NB4 (cell line): ENCODE measurements at regions not wholly inside any gene's neighbourhood (a gene's known extent, or its start where the extent isn't known, plus 50 kb on each side); places are given as distances from the start of the nearest gene placed in this dataset.

ENCODE experiments used
- DNase-seq: peaks from one replicate; pipeline ENCODE4 v3.0.0; 2010; ENCODE audit warnings: low read depth
- H3K4me3 ChIP-seq: one replicate; pipeline ENCODE4 v1.5.1; 2011; ENCODE audit warnings: mild to moderate bottlenecking, low read depth, low read length, moderate library complexity
- MYC ChIP-seq: IDR thresholded peaks from 2 replicates; pipeline ENCODE4 v1.6.1; 2011; ENCODE audit warnings: low read depth, low read length
- POLR2A ChIP-seq: IDR thresholded peaks from 2 replicates; pipeline ENCODE4 v1.6.1; 2011; ENCODE audit warnings: mild to moderate bottlenecking; ENCODE audit not compliant: insufficient read length; ENCODE audit errors: extremely low read depth
- TF ChIP-seq, protein P1 (sequence below): IDR thresholded peaks from one replicate; pipeline ENCODE4 v1.5.1; 2012; ENCODE audit warnings: low read depth, low read length
- TF ChIP-seq, protein P2 (sequence below): IDR thresholded peaks from 2 replicates; pipeline ENCODE4 v1.6.1; 2011; ENCODE audit warnings: low read depth, low read length

DNA sequence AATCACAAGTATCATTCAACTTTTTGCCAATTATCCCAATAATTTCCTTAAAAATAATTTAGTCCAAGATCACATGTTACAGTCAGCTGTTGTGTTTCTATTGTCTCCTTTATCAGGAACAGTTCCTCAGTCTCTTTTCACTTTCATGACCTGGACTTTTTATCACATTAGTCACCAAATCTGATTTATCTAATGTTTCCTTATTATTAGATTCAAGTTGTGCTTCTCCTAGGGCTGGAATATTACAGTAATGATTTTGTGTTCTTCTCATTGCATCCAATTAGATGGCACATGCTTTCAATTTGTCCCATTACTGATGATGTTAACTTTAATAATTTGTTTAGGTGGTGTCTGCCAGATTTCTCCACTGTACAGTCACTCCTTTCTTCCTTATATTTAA lies 66.3 kb upstream of the DCBLD2 start:
- no peak overlapping the region for H3K4me3 ChIP-seq
- no peak for DNase-seq

GRCh38 chr3:98966862-98967546 lies 65.5 kb upstream of the DCBLD2 start:
- no peak for DNase-seq
- no peak overlapping the region for H3K4me3 ChIP-seq
- TF ChIP-seq, protein P1, sequence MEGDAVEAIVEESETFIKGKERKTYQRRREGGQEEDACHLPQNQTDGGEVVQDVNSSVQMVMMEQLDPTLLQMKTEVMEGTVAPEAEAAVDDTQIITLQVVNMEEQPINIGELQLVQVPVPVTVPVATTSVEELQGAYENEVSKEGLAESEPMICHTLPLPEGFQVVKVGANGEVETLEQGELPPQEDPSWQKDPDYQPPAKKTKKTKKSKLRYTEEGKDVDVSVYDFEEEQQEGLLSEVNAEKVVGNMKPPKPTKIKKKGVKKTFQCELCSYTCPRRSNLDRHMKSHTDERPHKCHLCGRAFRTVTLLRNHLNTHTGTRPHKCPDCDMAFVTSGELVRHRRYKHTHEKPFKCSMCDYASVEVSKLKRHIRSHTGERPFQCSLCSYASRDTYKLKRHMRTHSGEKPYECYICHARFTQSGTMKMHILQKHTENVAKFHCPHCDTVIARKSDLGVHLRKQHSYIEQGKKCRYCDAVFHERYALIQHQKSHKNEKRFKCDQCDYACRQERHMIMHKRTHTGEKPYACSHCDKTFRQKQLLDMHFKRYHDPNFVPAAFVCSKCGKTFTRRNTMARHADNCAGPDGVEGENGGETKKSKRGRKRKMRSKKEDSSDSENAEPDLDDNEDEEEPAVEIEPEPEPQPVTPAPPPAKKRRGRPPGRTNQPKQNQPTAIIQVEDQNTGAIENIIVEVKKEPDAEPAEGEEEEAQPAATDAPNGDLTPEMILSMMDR = no peak
- TF ChIP-seq MYC (no peak), POLR2A (no peak)
- TF ChIP-seq, protein P2, sequence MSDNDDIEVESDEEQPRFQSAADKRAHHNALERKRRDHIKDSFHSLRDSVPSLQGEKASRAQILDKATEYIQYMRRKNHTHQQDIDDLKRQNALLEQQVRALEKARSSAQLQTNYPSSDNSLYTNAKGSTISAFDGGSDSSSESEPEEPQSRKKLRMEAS = no peak

More for the DNA sequence above, 66.3 kb upstream of the DCBLD2 start:
- TF ChIP-seq, protein P2 = no peak
- TF ChIP-seq, protein P1 = no peak
- TF ChIP-seq MYC (no peak), POLR2A (no peak)

DNA sequence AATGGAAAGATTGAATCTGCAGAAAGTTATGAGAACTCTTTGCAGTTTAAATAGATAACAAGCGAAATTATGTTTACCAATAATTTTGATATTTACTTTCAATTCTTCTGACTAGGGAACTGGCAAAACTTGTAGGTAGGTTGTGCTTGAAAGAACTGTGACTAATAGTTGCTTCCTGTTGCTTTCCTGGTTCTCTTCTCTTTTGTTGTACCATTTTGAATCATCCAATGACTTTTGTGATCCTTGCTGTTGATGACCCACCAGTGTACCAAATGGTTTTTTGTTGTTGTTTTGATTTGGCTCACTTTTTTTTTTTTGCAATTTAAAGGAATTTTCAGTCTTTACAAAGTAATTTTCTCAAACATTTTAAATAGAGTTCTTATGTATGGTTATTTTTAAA lies 64.9 kb upstream of the DCBLD2 start:
- no peak overlapping the region for H3K4me3 ChIP-seq
- no peak for DNase-seq
- TF ChIP-seq POLR2A (no peak), MYC (no peak)
- TF ChIP-seq, protein P1 = no peak
- TF ChIP-seq, protein P2 = no peak

DNA sequence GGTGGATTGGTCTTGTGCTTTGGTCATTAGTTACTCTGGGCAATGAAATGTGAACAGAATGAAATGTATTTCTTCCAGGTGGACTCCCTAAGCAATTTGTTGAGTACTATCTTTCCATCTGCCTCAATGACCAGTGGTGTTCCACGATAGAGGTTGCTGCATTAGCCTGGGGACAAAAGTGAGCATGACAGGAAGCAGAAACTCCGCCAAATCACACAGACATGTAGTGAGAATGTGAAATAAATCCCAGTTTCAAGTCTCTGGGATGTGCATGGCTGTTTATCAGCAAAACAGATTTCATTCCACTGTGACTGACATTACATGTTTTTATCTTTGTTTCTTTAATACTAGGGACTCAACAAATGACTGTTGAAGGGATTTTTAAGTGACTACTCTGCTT lies 63.3 kb upstream of the DCBLD2 start:
- no peak overlapping the region for H3K4me3 ChIP-seq
- TF ChIP-seq MYC = no peak
- no peak for TF ChIP-seq POLR2A
- TF ChIP-seq, protein P1 = no peak
- TF ChIP-seq, protein P2 = no peak
- DNase-seq = no peak

GRCh38 chr3:98963546-98963945 lies 62.1 kb upstream of the DCBLD2 start:
- no peak for DNase-seq
- no peak overlapping the region for H3K4me3 ChIP-seq
- TF ChIP-seq POLR2A (no peak), MYC (no peak)
- TF ChIP-seq, protein P1 = no peak
- TF ChIP-seq, protein P2 = no peak
